COR-L47 (cell line): ENCODE measurements at regions not wholly inside any gene's neighbourhood (a gene's known extent, or its start where the extent isn't known, plus 50 kb on each side); places are given as distances from the start of the nearest gene placed in this dataset.

Source experiments
- DNase-seq: peaks from one replicate; lab custom pipeline; 2025; lab: John Stamatoyannopoulos, UW

DNA sequence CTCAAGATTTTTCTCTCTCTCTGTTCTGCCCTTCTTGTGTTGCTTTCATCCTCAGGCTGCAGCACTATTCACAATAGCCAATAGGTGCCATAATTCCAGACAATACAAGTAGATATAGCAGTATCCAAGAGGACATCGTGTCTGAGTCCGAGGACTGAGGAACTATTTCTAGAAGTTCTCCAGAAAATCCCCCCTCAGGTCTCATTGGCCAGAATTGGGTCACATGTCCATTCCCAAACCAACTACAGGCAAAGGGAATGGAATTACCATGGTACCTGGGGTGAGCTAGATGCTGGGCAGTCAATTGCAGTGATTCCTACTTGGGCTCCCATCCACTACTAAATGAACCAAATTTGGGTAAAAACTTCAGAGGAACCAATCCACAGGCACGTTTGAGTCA, 301.9 kb upstream of the RASGEF1B start:
- no peak for DNase-seq

- DNase-seq = no peak
These were observed 300.0 kb upstream of the RASGEF1B start for GRCh38 chr4:81771721-81772120.

GRCh38 chr4:81769244-81769643, 297.5 kb upstream of the RASGEF1B start:
- no peak for DNase-seq

GRCh38 chr4:81758574-81759264, 287.0 kb upstream of the RASGEF1B start:
- DNase-seq = no peak

- peak; percentile 50 for DNase-seq
These were observed 286.0 kb upstream of the RASGEF1B start for GRCh38 chr4:81757691-81758090.

DNA sequence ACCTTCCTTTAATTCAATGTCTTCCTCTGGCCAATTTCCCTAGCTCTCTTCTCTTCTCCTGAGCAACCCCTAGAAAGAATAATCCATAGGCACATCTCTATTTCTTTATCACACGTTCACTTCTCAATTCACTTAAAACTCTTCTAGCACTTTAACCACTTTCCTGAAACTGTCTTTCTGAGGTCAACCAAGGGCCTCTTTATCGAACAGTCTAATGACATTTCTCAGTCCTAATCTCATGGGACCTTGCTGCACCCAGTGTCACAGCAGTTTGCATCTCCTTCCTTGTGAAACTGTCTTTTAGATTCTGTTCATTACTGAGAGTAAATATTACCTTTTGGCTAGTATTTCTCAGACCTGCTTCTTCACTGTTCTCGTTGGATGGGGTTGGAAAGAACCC, 285.3 kb upstream of the RASGEF1B start:
- DNase-seq = no peak

DNA sequence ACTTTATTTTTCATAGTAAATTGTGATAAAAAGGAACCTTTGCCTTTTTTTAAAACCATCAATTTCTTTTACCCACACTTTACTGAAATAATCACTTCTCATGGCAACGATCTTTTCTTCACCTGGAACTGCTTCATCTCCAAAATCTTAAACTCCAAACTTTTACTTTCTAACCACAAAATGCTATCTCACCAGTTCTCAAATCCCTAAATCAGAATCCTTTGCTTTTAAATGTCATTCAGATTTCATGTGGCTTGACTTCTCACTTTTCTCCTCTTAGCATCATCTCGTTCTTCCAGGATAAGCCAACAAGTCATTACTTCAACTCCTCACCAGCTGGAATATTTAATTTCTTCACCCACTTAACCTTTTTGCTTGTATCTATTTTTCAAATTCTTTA, 284.3 kb upstream of the RASGEF1B start:
- no peak for DNase-seq

DNA sequence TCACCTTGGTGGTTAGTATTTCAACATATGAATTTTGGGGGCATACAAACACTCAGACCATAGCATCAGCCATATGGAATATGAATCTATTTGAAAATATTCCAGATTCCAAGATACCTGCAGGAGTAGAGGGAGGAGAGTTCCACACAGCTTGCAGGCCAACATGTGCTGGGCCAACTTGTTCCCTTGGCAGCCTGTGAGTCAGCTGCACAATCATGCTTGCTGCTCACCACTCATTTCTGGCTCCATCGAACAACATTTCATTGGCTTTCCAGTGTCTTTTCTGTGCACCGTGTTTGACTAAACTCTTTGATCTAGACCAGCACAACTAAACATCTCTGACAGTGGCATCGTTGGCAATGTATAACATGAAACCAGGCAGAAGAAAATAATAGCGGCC, 282.5 kb upstream of the RASGEF1B start:
- no peak for DNase-seq

- DNase-seq = no peak
These were observed 280.0 kb upstream of the RASGEF1B start for GRCh38 chr4:81751531-81752289.

DNA sequence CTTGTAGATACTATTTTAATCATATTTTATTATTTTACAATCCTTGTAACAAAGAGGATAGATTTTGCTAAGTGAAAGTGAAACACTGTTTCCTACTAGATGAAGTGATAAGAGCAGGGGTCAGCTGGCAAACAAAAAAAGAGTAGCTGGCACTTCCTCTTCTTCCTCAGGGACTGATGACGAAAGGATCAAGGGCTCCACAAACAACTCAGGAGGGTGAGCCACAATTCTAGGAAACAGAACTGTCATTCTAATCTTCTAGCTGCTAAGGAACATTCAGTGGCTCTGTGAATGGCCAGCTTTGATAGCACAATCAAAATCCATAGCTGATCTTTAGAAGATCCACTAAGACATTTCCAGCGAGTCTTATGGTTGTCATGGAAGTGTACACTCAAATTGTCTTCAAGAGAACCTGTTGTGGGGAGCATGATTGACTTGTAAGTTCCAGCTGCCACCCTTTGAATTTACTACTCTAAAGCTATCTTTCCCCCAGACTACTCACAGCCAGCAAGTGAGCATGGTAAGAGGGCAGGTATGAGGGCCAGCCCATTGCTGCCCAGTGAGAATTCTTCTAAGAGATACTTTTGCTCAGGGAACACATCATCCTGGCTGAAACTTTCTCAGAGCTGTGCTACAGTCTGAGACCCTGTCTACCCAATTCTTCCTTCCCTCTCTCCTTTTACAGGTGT, 275.7 kb upstream of the RASGEF1B start:
- DNase-seq = no peak

GRCh38 chr4:81746773-81747172, 275.1 kb upstream of the RASGEF1B start:
- no peak for DNase-seq

DNA sequence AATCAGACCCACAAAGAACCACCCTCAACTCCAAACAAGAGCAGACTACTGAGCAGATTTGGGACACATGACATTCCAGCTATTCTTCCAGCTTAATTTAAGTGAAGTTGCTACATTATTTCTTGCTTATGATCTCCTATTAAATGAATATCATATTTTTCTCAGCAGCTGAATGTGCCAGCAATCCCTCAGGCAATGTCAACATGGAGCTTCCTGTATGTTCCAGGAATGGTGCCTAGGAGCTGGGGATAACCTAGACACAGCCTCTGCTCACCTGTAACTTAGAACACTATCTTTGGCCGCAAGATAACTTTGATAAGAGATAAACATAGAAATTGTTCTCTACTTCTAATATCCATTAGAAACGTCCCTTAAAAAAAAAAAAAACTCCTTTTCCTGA, 274.4 kb upstream of the RASGEF1B start:
- DNase-seq = no peak

DNA sequence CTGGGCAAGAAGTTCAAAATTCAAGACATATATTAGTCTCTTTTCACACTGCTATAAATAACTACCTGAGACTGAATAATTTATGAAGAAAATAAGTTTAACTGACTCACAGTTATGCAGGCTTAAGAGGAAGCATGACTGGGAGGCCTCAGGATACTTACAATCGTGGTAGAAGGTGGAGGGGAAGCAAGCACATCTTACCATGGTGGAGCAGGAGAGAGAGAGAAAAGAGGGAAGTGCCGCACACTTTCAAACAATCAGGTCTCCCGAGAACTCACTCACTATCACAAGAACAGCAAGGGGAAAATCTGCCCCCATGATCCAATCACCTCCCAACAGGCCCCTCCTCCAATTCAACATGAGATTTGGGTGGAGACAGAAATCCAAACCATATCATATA, 273.3 kb upstream of the RASGEF1B start:
- no peak for DNase-seq

DNA sequence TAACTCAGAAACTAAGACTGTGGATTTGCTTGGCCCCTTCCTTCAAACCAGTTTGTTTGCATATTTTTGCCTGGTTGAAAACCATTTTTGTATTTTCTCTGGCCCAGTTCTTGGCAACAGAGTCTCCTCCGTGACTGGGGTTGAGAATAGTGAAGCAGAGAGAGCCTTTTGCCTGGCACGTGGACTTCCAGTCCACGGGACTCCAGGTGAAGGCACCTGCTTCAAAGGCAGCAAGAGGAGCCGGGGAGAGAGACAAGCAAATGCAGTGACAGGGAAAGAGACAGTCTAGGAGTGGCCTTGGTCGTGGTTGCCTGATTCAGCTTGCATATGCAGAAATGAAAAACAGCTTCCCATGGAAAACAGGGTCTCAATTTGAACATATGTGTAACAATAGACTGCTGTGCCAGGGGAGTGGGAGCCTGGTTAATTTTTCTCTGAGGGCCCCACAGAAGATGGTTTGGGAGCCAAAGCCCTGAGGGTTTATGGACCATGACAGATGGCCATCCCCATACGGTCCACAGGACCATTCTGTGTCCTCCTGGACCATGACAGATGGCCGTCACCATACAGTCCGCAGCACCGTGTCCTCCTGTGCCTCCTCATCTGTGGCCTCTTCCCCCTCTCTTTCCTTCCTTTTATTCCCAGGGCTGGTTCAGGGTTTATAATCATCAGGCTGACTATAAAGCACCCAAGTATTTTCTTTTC, 272.2 kb upstream of the RASGEF1B start:
- DNase-seq = no peak

- no peak for DNase-seq
These were observed 268.8 kb upstream of the RASGEF1B start for GRCh38 chr4:81740487-81740886.

GRCh38 chr4:81738891-81739290, 267.2 kb upstream of the RASGEF1B start:
- no peak for DNase-seq

GRCh38 chr4:81737865-81738559, 266.3 kb upstream of the RASGEF1B start:
- no peak for DNase-seq

- no peak for DNase-seq
These were observed 264.6 kb upstream of the RASGEF1B start for GRCh38 chr4:81736324-81736723.

DNA sequence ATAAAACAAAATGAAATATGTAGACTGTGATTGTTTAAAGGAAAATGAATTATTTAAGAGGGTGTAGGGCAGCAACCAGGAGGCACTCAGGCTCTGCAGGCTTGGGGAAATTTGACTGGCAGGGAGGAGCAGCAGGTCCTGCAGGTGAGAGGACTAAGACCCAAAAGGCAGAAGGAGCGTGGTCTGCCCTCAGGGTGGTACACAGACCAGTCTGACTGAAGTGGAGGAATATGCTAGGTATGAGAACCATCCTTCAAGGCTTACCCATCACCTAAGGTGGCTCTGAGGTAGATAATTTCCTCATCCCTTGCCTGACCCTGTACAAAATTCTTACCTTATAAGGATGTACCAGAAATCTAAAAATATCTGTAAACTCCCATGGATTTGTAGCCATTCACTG, 261.3 kb upstream of the RASGEF1B start:
- DNase-seq = no peak

DNA sequence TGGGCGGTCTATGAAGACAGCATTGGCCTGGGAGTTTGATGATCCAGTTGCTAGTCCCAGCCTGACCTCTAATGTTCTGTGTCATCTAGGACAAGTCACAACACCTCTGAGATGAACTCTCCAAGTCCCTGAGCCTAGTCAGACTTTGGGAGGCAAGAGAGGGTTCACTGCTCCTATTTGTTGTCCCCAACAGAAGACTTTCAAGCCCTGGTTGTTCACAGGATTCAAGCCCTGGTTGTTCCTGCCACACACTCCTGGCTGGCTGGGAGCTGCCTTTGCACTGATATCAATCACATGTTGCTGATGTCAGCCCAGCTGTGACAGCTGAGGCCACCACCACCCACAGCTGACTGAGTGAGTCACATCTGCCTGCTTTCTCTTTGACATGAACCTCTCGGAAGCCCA, 253.2 kb upstream of the RASGEF1B start:
- DNase-seq = peak; percentile 50

GRCh38 chr4:81723927-81724587, 252.3 kb upstream of the RASGEF1B start:
- peak; percentile 17 for DNase-seq
